ENCODE measurements at regions not wholly inside any gene's neighbourhood (a gene's known extent, or its start where the extent isn't known, plus 50 kb on each side); places are given as distances from the start of the nearest gene placed in this dataset.

DNA sequence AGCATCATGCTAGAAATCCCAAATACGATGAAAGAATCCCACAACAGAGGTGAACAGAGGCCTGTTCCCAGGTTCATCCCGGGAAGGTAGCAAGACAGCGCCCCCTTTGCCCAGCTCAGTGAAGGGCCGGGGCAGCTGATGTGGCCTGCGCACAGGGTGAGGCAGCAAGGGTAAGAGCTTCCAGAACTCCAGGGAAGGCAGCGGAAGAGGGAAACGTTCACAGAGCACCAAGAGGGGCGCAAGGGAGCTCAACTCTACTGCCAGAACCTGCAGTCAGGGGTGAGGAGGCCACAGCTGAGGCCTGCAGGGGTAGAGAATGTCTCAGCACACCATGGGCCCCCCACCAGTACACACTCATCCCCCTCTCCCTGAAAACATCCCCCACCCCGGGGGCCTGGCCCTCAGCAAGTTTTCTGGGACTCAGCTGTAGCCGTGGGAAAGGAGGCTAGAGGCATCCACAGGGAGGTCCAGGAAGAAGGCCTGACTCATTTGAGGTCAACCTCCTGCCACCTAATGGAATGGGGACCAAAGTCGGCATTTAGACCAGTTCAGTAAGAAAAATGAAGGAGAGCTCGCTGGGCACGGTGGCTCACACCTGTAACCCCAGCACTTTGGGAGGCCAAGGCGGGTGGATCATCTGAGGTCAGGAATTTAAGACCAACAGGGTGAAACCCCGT is 95.6 kb upstream of the ASAP2 start:
- H3K9me3 ChIP-seq, result no peaks in the 10 kb centered on the region
- no peaks in the 10 kb centered on the region for H3K27me3 ChIP-seq
- H3K4me3 ChIP-seq, result no peak overlapping the region
- DNase-seq, result no peak
- TF ChIP-seq EP300 (IDR thresholded peaks at IDR 0.05), result no peak
- TF ChIP-seq, protein P1, sequence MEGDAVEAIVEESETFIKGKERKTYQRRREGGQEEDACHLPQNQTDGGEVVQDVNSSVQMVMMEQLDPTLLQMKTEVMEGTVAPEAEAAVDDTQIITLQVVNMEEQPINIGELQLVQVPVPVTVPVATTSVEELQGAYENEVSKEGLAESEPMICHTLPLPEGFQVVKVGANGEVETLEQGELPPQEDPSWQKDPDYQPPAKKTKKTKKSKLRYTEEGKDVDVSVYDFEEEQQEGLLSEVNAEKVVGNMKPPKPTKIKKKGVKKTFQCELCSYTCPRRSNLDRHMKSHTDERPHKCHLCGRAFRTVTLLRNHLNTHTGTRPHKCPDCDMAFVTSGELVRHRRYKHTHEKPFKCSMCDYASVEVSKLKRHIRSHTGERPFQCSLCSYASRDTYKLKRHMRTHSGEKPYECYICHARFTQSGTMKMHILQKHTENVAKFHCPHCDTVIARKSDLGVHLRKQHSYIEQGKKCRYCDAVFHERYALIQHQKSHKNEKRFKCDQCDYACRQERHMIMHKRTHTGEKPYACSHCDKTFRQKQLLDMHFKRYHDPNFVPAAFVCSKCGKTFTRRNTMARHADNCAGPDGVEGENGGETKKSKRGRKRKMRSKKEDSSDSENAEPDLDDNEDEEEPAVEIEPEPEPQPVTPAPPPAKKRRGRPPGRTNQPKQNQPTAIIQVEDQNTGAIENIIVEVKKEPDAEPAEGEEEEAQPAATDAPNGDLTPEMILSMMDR (IDR thresholded peaks at IDR 0.05), result no peak
- no peak for TF ChIP-seq POLR2AphosphoS5 (IDR thresholded peaks at IDR 0.05)
- TF ChIP-seq POLR2A (IDR thresholded peaks at IDR 0.05), result no peak
- H3K4me1 ChIP-seq, result peaks cover 11 to 38% (median 24%) of the 10 kb centered on the region in 4 donors
- 90 to 95% (median 93%) methylated on average over 11 to 15 of the region's 15 CpGs for WGBS, 5 donors
- H3K27ac ChIP-seq, result no peak overlapping the region
- H3K36me3 ChIP-seq, result no peaks in the 10 kb centered on the region
- intact Hi-C loops (cut with DNase I; ENCODE audit: low total_unique reads), result no loop called here

- 81 to 96% (median 94%) methylated on average over 5 to 6 of the region's 6 CpGs for WGBS, 5 donors
- H3K36me3 ChIP-seq, result no peaks in the 10 kb centered on the region
- H3K4me3 ChIP-seq, result no peak overlapping the region
- no peaks in the 10 kb centered on the region for H3K27me3 ChIP-seq
- intact Hi-C loops (cut with DNase I; ENCODE audit: low total_unique reads), result no loop called here
- no peak for DNase-seq
- no peak overlapping the region for H3K27ac ChIP-seq
- H3K4me1 ChIP-seq, result peaks cover 11 to 38% (median 24%) of the 10 kb centered on the region in 4 donors
- H3K9me3 ChIP-seq, result no peaks in the 10 kb centered on the region
- no peak for TF ChIP-seq EP300 (IDR thresholded peaks at IDR 0.05)
- TF ChIP-seq, protein P1 (IDR thresholded peaks at IDR 0.05), result no peak
- TF ChIP-seq POLR2AphosphoS5 (IDR thresholded peaks at IDR 0.05), result no peak
- TF ChIP-seq POLR2A (IDR thresholded peaks at IDR 0.05), result no peak
Observed at GRCh38 chr2:9110346-9110884, 96.2 kb upstream of the ASAP2 start.

GRCh38 chr2:9109871-9110270 is 96.7 kb upstream of the ASAP2 start:
- no peaks in the 10 kb centered on the region for H3K9me3 ChIP-seq
- H3K27ac ChIP-seq, result no peak overlapping the region
- 86 to 96% (median 92%) methylated on average over 11 of the region's 11 CpGs for WGBS, 5 donors
- intact Hi-C loops (cut with DNase I; ENCODE audit: low total_unique reads), result no loop called here
- H3K4me1 ChIP-seq, result peaks cover 11 to 38% (median 24%) of the 10 kb centered on the region in 4 donors
- H3K36me3 ChIP-seq, result no peaks in the 10 kb centered on the region
- H3K27me3 ChIP-seq, result no peaks in the 10 kb centered on the region
- TF ChIP-seq, protein P1 (IDR thresholded peaks at IDR 0.05), result no peak
- TF ChIP-seq POLR2A (IDR thresholded peaks at IDR 0.05) (no peak), EP300 (IDR thresholded peaks at IDR 0.05) (no peak), POLR2AphosphoS5 (IDR thresholded peaks at IDR 0.05) (no peak)
- H3K4me3 ChIP-seq, result no peak overlapping the region
- no peak for DNase-seq

- Histone ChIP-seq H3K9me3 (no peaks in the 10 kb centered on the region), H3K4me1 (peaks cover 16 to 42% (median 31%) of the 10 kb centered on the region in 4 donors), H3K36me3 (no peaks in the 10 kb centered on the region), H3K4me3 (no peak overlapping the region), H3K27ac (peak overlapping the region in 4 of 5 donors; percentile 21 to 75 (median 61)), H3K27me3 (no peaks in the 10 kb centered on the region)
- intact Hi-C loops (cut with DNase I; ENCODE audit: low total_unique reads), result no loop called here
- peak in 1 of 2 donors; percentile 42 for DNase-seq
- WGBS, 5 donors, result 77 to 84% (median 80%) methylated on average over 6 to 11 of the region's 11 CpGs
- TF ChIP-seq EP300 (IDR thresholded peaks at IDR 0.05), result no peak
- TF ChIP-seq POLR2A (IDR thresholded peaks at IDR 0.05), result no peak
- no peak for TF ChIP-seq POLR2AphosphoS5 (IDR thresholded peaks at IDR 0.05)
- TF ChIP-seq, protein P1 (IDR thresholded peaks at IDR 0.05), result no peak
Observed at GRCh38 chr2:9108210-9108967, 98.2 kb upstream of the ASAP2 start.

All from stomach (tissue), 8 donors.